ENCODE measurements at regions not wholly inside any gene's neighbourhood (a gene's known extent, or its start where the extent isn't known, plus 50 kb on each side); places are given as distances from the start of the nearest gene placed in this dataset.
"Not testable (repeated sequence)": the region's sequence is repeated elsewhere in the genome, so short reads cannot be mapped to it uniquely, and the experiment has no call there.

DNA sequence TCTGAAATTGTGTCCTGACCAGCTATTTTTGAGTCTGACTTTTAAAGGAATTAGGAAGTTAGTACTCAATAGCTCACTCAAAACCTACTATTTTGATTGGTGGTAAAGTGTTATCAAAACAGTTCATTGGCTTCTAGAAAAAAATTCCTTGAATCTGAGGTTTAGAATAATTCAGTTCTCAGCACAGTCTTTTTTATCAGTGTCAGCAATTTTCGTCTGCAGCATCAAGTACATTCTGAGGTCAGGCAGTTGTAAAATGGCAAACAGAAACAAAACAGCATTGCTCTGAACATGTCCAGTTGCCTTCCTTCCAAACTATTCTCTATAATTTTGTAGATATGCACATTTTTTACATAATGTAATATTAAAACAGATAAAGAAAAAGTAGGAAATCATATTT, 1644.1 kb downstream of the SLITRK5 start:
- Mint-ChIP-seq H3K4me3 (no peak overlapping the region), H3K27me3 (no peaks in the 10 kb centered on the region), H3K4me1 (no peaks in the 10 kb centered on the region), H3K9me3 (peaks cover 3% of the 10 kb centered on the region), H3K27ac (no peak overlapping the region), H3K36me3 (peaks cover 2% of the 10 kb centered on the region)
- DNase-seq = no peak

- Mint-ChIP-seq H3K9me3 (peaks cover 2% of the 10 kb centered on the region), H3K27me3 (no peaks in the 10 kb centered on the region), H3K4me1 (no peaks in the 10 kb centered on the region), H3K36me3 (no peaks in the 10 kb centered on the region), H3K4me3 (no peak overlapping the region), H3K27ac (no peak overlapping the region)
- no peak for DNase-seq
Measured at GRCh38 chr13:89322466-89322865, 1651.3 kb downstream of the SLITRK5 start.

DNA sequence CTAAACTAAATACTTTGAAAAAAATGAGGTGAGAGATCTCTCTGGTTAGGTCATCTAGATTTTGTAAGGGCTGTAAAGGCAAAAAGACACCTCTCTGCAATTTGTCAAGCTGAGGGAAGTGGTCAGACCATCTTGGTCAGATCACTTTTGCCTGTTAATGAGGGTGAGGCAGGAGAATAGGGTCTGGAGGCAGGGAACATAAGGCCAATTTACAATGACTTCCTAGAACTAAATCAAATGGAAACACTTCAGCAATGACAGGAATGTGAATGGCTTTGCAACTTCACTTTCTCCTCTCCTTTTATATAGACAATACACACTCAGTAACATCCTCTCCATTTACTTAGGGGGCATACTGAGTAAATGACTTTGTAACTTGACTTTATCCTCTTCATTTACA, 1653.4 kb downstream of the SLITRK5 start:
- Mint-ChIP-seq H3K36me3 (no peaks in the 10 kb centered on the region), H3K4me1 (no peaks in the 10 kb centered on the region), H3K27ac (no peak overlapping the region), H3K27me3 (no peaks in the 10 kb centered on the region), H3K4me3 (no peak overlapping the region), H3K9me3 (peaks cover 2% of the 10 kb centered on the region)
- no peak for DNase-seq

DNA sequence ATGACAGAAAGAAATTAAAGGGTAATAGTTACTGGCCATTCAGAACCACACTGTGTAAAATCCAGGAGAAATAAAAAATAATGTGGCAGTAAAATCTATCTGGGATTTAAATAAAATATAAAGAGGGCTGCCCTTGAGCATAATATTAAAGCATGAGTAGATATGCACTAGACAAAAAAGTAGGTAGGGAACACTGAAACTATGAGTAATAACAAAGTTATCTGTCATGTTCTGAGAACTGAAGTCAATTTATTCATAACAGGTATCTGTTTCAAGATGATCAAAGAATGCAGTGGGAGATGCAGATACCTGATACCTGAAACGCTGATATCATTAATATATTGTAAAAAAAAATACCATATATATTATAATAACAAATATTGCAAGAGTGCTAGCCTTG, 1672.0 kb downstream of the SLITRK5 start:
- Mint-ChIP-seq H3K27me3 (no peaks in the 10 kb centered on the region), H3K9me3 (no peaks in the 10 kb centered on the region), H3K4me3 (no peak overlapping the region), H3K27ac (no peak overlapping the region), H3K4me1 (no peaks in the 10 kb centered on the region), H3K36me3 (no peaks in the 10 kb centered on the region)
- no peak for DNase-seq

- Mint-ChIP-seq H3K4me3 (no peak overlapping the region), H3K27ac (no peak overlapping the region)
Measured at GRCh38 chr13:89352384-89352783, 1681.2 kb downstream of the SLITRK5 start.

GRCh38 chr13:89361909-89362308, 1690.7 kb downstream of the SLITRK5 start:
- Mint-ChIP-seq H3K27ac (no peak overlapping the region), H3K4me1 (no peaks in the 10 kb centered on the region), H3K4me3 (no peak overlapping the region), H3K27me3 (no peaks in the 10 kb centered on the region), H3K9me3 (peaks cover 1% of the 10 kb centered on the region), H3K36me3 (no peaks in the 10 kb centered on the region)
- DNase-seq = no peak

More at GRCh38 chr13:89352384-89352783, 1681.2 kb downstream of the SLITRK5 start:
- DNase-seq = no peak
- Mint-ChIP-seq H3K36me3 (no peaks in the 10 kb centered on the region), H3K27me3 (no peaks in the 10 kb centered on the region), H3K9me3 (peaks cover 1% of the 10 kb centered on the region), H3K4me1 (no peaks in the 10 kb centered on the region)

DNA sequence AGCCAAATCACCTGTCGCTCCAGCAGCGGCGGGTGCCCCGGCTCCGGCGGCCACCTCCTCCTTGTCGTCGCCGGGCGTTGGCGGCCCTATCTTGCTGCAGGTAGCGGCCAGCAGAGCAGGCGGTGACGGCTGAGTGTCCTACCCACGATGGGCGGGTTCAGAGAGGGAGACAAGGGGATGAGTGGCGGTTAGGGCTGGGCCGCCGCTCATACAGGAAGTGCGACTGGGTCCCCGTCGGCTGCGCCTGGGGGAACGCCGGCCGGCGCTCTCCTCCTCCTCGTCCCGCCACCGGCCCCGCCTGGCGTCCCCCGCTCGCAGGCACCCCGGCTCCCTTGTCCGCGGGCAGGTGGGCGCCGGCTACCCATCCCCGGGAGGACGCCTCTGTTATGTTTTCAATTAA, 1692.0 kb downstream of the SLITRK5 start:
- no peak for DNase-seq
- Mint-ChIP-seq H3K4me3 (no peak overlapping the region), H3K9me3 (no peaks in the 10 kb centered on the region), H3K27ac (no peak overlapping the region), H3K4me1 (no peaks in the 10 kb centered on the region), H3K27me3 (no peaks in the 10 kb centered on the region), H3K36me3 (no peaks in the 10 kb centered on the region)

DNA sequence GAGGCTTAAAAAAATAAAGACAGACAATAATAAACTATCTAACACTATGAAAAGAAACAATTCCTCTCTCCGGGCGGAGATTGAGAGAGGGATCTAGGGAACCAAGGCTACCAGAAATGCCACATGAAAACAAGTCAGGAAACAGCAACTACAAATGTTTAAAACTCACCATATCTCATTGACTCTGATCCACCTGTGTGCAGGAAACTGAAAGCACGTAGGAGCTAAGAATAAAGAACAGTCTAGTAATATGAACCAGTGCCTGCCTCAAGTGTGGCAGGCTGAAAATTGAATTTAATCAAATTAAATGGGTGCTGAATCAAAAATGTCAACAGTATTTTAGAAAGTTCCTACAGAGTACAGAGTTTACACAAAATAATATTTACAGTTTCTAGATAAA, 1701.0 kb downstream of the SLITRK5 start:
- no peak overlapping the region for H3K4me3 Mint-ChIP-seq
- H3K27me3 Mint-ChIP-seq = no peaks in the 10 kb centered on the region
- H3K9me3 Mint-ChIP-seq = peaks cover 1% of the 10 kb centered on the region
- H3K4me1 Mint-ChIP-seq = no peaks in the 10 kb centered on the region
- DNase-seq = no peak
- no peaks in the 10 kb centered on the region for H3K36me3 Mint-ChIP-seq
- H3K27ac Mint-ChIP-seq = no peak overlapping the region

- no peak for DNase-seq
- no peaks in the 10 kb centered on the region for H3K4me1 Mint-ChIP-seq
- no peak overlapping the region for H3K27ac Mint-ChIP-seq
- no peaks in the 10 kb centered on the region for H3K27me3 Mint-ChIP-seq
- no peaks in the 10 kb centered on the region for H3K36me3 Mint-ChIP-seq
- H3K4me3 Mint-ChIP-seq = no peak overlapping the region
- H3K9me3 Mint-ChIP-seq = peaks cover 3% of the 10 kb centered on the region
Measured at GRCh38 chr13:89375839-89376238, 1704.7 kb downstream of the SLITRK5 start.

DNA sequence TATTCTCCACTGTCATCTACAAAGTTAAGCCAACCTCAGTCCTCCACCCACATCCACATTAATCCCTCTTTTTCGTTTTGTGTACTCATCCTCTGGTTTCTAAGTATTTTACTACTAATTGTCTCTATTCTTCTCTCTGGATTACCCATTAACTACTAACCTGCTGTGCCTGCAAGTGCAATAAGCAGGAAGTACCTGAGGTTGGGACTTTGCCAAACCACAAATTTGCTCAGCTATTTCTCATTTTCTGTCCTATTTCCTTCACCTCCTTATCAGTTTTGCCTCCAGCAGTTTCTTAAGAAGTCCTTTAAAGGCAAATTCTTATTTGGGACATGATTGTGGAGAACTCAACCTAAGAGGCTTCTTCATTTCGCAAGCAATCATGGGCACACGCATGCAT, 1708.9 kb downstream of the SLITRK5 start:
- Mint-ChIP-seq H3K9me3 (peaks cover 5% of the 10 kb centered on the region), H3K4me3 (no peak overlapping the region), H3K4me1 (no peaks in the 10 kb centered on the region), H3K36me3 (no peaks in the 10 kb centered on the region), H3K27me3 (no peaks in the 10 kb centered on the region), H3K27ac (no peak overlapping the region)
- no peak for DNase-seq

DNA sequence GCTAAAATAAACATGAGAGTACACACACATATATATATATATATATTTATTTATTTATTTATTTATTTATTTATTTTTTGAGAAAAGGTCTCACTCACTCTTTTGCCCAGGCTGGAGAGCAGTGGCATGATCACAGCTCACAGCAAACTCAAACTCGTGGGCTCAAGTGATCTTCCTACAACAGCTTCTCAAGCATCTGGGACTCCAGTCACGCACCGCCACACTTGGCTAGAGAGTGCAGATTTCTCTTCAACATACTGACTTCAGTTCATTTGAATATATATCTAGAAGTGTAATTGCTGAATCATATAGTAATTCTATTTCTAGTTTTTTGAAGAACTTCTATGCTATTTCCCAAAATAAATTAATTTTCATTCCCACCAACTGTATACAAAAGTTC, 1711.8 kb downstream of the SLITRK5 start:
- Mint-ChIP-seq H3K27me3 (peaks cover 4% of the 10 kb centered on the region), H3K4me1 (no peaks in the 10 kb centered on the region), H3K4me3 (no peak overlapping the region), H3K27ac (no peak overlapping the region), H3K9me3 (peaks cover 6% of the 10 kb centered on the region), H3K36me3 (no peaks in the 10 kb centered on the region)
- DNase-seq = no peak

DNA sequence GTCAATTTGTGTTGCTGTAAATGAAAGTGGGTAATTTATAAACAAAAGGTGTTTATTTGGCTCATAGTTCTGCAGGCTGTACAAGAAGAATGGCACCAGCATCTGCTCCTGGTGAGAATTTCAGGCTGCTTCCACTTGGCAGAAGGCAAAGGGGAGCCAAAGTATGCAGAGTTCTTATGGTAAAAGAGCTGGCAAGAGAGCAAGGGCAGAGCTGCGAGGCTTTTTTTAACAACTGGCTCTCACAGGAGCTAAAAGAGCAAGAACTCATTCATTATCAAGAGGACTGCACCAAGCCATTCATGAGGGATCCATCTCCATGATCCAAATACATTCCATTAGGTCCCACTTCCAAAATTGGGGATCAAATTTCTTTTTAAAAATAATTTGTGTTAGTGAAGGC, 1712.7 kb downstream of the SLITRK5 start:
- H3K4me1 Mint-ChIP-seq = no peaks in the 10 kb centered on the region
- H3K9me3 Mint-ChIP-seq = peaks cover 6% of the 10 kb centered on the region
- DNase-seq = no peak
- no peak overlapping the region for H3K4me3 Mint-ChIP-seq
- H3K27me3 Mint-ChIP-seq = peaks cover 4% of the 10 kb centered on the region
- no peaks in the 10 kb centered on the region for H3K36me3 Mint-ChIP-seq
- no peak overlapping the region for H3K27ac Mint-ChIP-seq

GRCh38 chr13:89393758-89394304, 1722.7 kb downstream of the SLITRK5 start:
- H3K27me3 Mint-ChIP-seq = no peaks in the 10 kb centered on the region

GRCh38 chr13:89401264-89401675, 1730.1 kb downstream of the SLITRK5 start:
- no peak overlapping the region for H3K4me3 Mint-ChIP-seq
- H3K27me3 Mint-ChIP-seq = no peaks in the 10 kb centered on the region
- no peak for DNase-seq
- peaks cover 6% of the 10 kb centered on the region for H3K9me3 Mint-ChIP-seq
- H3K27ac Mint-ChIP-seq = no peak overlapping the region
- H3K36me3 Mint-ChIP-seq = no peaks in the 10 kb centered on the region
- H3K4me1 Mint-ChIP-seq = no peaks in the 10 kb centered on the region

More at GRCh38 chr13:89393758-89394304, 1722.7 kb downstream of the SLITRK5 start:
- Mint-ChIP-seq H3K36me3 (no peaks in the 10 kb centered on the region), H3K4me1 (no peaks in the 10 kb centered on the region), H3K27ac (no peak overlapping the region), H3K4me3 (no peak overlapping the region), H3K9me3 (peaks cover 10% of the 10 kb centered on the region)
- DNase-seq = no peak

DNA sequence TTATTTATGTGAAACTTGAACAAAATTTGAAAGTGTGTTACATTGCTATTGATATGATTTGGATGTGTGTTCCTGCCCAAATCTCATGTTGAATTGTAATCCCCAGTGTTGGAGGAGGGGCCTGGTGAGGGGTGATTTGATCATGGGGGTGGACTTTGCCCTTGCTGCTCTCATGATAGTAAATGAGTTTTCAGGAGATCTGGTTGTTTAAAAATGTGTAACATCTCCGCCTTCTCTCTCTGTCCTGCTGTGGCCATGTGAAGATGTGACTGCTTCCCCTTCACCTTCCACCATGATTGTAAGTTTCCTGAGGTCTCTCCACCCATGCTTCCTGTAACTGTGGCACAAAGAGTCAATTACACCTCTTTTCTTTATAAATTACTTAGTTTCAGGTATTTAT, 1731.0 kb downstream of the SLITRK5 start:
- Mint-ChIP-seq H3K27me3 (no peaks in the 10 kb centered on the region), H3K36me3 (no peaks in the 10 kb centered on the region), H3K4me1 (no peaks in the 10 kb centered on the region), H3K4me3 (no peak overlapping the region), H3K9me3 (peaks cover 3% of the 10 kb centered on the region), H3K27ac (no peak overlapping the region)
- no peak for DNase-seq

DNA sequence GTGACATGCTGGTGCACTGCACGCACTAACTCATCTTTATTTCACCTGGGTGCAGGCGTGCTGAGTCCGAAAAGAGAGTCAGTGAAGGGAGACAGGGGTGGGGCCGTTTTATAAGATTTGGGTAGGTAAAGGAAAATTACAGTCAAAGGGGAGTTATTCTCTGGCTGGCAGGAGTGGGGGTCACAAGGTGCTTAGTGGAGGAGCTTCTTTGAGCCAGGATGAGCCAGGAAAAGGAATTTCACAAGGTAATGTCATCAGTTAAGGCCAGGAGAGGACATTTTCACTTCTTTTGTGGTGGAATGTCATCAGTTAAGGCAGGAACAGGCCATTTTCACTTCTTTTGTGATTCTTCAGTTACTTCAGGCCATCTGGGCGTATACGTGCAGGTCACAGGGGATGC, 1734.9 kb downstream of the SLITRK5 start:
- not testable (repeated sequence) for H3K36me3 Mint-ChIP-seq, H3K9me3 Mint-ChIP-seq, DNase-seq, H3K4me3 Mint-ChIP-seq, H3K4me1 Mint-ChIP-seq, H3K27me3 Mint-ChIP-seq, H3K27ac Mint-ChIP-seq

DNA sequence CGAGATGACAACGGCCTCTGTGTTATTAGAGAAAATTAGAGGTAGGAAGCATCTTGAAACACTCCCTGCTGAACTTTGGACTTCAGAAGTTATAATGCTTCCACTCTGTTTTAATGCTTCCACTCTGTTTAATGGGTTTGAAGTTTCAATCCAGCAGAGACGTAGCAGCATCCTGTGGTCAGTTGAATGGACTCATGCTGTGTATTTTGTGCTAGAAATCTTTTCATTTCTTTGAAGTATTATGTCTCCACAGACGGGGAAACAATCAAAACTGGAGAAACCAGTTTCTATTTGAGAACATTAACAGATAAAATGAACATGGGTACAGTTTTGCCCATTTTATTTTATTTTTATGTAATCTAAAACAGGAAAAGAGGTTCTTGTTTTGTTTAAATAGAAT, 1736.2 kb downstream of the SLITRK5 start:
- Mint-ChIP-seq H3K27ac (no peak overlapping the region), H3K36me3 (no peaks in the 10 kb centered on the region), H3K27me3 (no peaks in the 10 kb centered on the region), H3K4me3 (no peak overlapping the region), H3K4me1 (no peaks in the 10 kb centered on the region), H3K9me3 (peaks cover 3% of the 10 kb centered on the region)
- DNase-seq = no peak

All from activated naive CD8-positive, alpha-beta T cell treated with anti-CD3 and anti-CD28 coated beads for 36 hours (primary cell).